GM21529 (cell line): ENCODE measurements at regions not wholly inside any gene's neighbourhood (a gene's known extent, or its start where the extent isn't known, plus 50 kb on each side); places are given as distances from the start of the nearest gene placed in this dataset.
"Not testable (repeated sequence)": the region's sequence is repeated elsewhere in the genome, so short reads cannot be mapped to it uniquely, and the experiment has no call there.

Experiments used
- ATAC-seq: cut with Tn5 transposase; IDR thresholded peaks from one replicate; pipeline ENCODE4 v1.9.1; 2021; ENCODE audit not compliant: unreplicated experiment

- ATAC-seq: no peak
Measured at GRCh38 chr10:63675171-63675570, 154.0 kb downstream of the REEP3 start.

GRCh38 chr10:63677001-63677400 is 155.8 kb downstream of the REEP3 start:
- ATAC-seq: no peak

GRCh38 chr10:63680545-63680944 is 159.3 kb downstream of the REEP3 start:
- ATAC-seq: not testable (repeated sequence)

GRCh38 chr10:63681993-63682697 is 160.9 kb downstream of the REEP3 start:
- ATAC-seq: no peak

GRCh38 chr10:63682698-63683052 is 161.5 kb downstream of the REEP3 start:
- not testable (repeated sequence) for ATAC-seq

- no peak for ATAC-seq
Measured at GRCh38 chr10:63683223-63683622, 162.0 kb downstream of the REEP3 start.

GRCh38 chr10:63683686-63684085 is 162.5 kb downstream of the REEP3 start:
- no peak for ATAC-seq

- ATAC-seq: no peak
Measured at GRCh38 chr10:63684257-63684936, 163.2 kb downstream of the REEP3 start.

GRCh38 chr10:63689768-63690167 is 168.6 kb downstream of the REEP3 start:
- no peak for ATAC-seq

- ATAC-seq: no peak
Measured at GRCh38 chr10:63692220-63692896, 171.2 kb downstream of the REEP3 start.

- not testable (repeated sequence) for ATAC-seq
Measured at GRCh38 chr10:63693021-63693420, 171.8 kb downstream of the REEP3 start.

- ATAC-seq: no peak
Measured at GRCh38 chr10:63696205-63696604, 175.0 kb downstream of the REEP3 start.

GRCh38 chr10:63697956-63698786 is 177.0 kb downstream of the REEP3 start:
- peak; percentile 59 for ATAC-seq

- no peak for ATAC-seq
Measured at GRCh38 chr10:63698787-63699150, 177.6 kb downstream of the REEP3 start.

- no peak for ATAC-seq
Measured at GRCh38 chr10:63699785-63700613, 178.8 kb downstream of the REEP3 start.

- ATAC-seq: no peak
Measured at GRCh38 chr10:63700631-63701156, 179.5 kb downstream of the REEP3 start.

- ATAC-seq: no peak
Measured at GRCh38 chr10:63702092-63702491, 180.9 kb downstream of the REEP3 start.

- ATAC-seq: peak; percentile 59
Measured at GRCh38 chr10:63703113-63703670, 182.0 kb downstream of the REEP3 start.

GRCh38 chr10:63703740-63704345 is 182.6 kb downstream of the REEP3 start:
- no peak for ATAC-seq
